HL-60 (cell line): ENCODE measurements at regions not wholly inside any gene's neighbourhood (a gene's known extent, or its start where the extent isn't known, plus 50 kb on each side); places are given as distances from the start of the nearest gene placed in this dataset.

Experiments used
- GABPA ChIP-seq: IDR thresholded peaks from 2 replicates; pipeline ENCODE4 v1.6.1; 2012; ENCODE audit warnings: low read depth
- TF ChIP-seq, protein P1 (sequence below): IDR thresholded peaks from one replicate; pipeline ENCODE4 v1.5.1; 2011; ENCODE audit warnings: low read length, control low read depth, inconsistent platforms; ENCODE audit not compliant: insufficient read depth

DNA sequence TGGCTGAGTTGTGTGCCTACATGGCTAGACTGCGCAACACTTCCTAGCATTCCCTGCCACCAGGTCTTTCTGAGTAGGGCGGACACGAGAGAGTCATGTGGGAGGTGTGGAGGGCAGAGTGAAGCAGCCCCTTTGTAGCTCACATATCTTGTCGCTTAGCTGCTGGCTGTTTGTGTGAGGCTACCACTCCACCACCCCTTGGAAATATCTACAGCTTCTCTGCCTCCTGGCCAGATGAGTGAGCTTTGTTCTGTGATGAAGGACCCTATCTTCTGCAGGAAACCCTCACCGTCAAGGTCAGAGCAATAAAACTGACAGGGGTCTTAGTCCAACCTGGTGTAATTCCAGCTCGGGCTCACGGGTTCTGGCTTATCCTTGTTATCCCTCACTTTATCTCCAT is 232.1 kb upstream of the ASIC2 start:
- TF ChIP-seq, protein P1, sequence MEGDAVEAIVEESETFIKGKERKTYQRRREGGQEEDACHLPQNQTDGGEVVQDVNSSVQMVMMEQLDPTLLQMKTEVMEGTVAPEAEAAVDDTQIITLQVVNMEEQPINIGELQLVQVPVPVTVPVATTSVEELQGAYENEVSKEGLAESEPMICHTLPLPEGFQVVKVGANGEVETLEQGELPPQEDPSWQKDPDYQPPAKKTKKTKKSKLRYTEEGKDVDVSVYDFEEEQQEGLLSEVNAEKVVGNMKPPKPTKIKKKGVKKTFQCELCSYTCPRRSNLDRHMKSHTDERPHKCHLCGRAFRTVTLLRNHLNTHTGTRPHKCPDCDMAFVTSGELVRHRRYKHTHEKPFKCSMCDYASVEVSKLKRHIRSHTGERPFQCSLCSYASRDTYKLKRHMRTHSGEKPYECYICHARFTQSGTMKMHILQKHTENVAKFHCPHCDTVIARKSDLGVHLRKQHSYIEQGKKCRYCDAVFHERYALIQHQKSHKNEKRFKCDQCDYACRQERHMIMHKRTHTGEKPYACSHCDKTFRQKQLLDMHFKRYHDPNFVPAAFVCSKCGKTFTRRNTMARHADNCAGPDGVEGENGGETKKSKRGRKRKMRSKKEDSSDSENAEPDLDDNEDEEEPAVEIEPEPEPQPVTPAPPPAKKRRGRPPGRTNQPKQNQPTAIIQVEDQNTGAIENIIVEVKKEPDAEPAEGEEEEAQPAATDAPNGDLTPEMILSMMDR = no peak
- TF ChIP-seq GABPA = no peak
